Testis (tissue), 2 donors: ENCODE measurements at regions not wholly inside any gene's neighbourhood (a gene's known extent, or its start where the extent isn't known, plus 50 kb on each side); places are given as distances from the start of the nearest gene placed in this dataset.

ENCODE experiments used
- DNase-seq: peaks from one replicate; pipeline ENCODE4 v3.0.0-alpha.2; 2019
- H3K27ac ChIP-seq, 2 donors: fragments of 200-600 bp; sonication (generic); one replicate each; pipeline ENCODE4 v1.5.1; 2019
- H3K27me3 ChIP-seq: fragments of 200-600 bp; sonication (generic); one replicate; pipeline ENCODE4 v1.5.1; 2019
- H3K36me3 ChIP-seq: fragments of 200-600 bp; sonication (generic); one replicate; pipeline ENCODE4 v1.5.1; 2017; ENCODE audit warnings: low read depth; ENCODE audit errors: missing control alignments
- H3K4me1 ChIP-seq: fragments of 200-600 bp; sonication (generic); one replicate; pipeline ENCODE4 v1.5.1; 2019
- H3K4me3 ChIP-seq, 2 donors: fragments of 200-600 bp; sonication (generic); one replicate each; pipeline ENCODE4 v1.5.1; 2017 to 2019
- H3K9me3 ChIP-seq: fragments of 200-600 bp; sonication (generic); one replicate; pipeline ENCODE4 v1.5.1; 2017
- POLR2A ChIP-seq: fragments of 450-650 bp; IDR thresholded peaks from one replicate; pipeline ENCODE4 v1.6.1; 2017; ENCODE audit warnings: antibody characterized with exemption, mild to moderate bottlenecking, moderate library complexity
- WGBS, 2 donors: methylation state at CpG; one replicate each; pipeline ENCODE4 v1.1.5; 2018; 5-methylcytosine and 5-hydroxymethylcytosine counted together
- intact Hi-C: fragments of 100-400 bp; cut with DNase I; formaldehyde crosslinking; loops from one replicate; pipeline ENCODE4 v1.15.1; 2023; ENCODE audit warnings: low total_unique reads
- TF ChIP-seq, protein P1 (sequence below), 3 experiments: fragments of 450-650 bp in 2 of 3; fragments of 200-600 bp in 1 of 3; sonication (generic) in 1 of 3; IDR thresholded peaks; one replicate each; pipeline ENCODE4 v1.5.1; 2016 to 2019; ENCODE audit warnings: antibody characterized with exemption in 3 of 3, mild to moderate bottlenecking in 2 of 3, moderate library complexity in 1 of 3

DNA sequence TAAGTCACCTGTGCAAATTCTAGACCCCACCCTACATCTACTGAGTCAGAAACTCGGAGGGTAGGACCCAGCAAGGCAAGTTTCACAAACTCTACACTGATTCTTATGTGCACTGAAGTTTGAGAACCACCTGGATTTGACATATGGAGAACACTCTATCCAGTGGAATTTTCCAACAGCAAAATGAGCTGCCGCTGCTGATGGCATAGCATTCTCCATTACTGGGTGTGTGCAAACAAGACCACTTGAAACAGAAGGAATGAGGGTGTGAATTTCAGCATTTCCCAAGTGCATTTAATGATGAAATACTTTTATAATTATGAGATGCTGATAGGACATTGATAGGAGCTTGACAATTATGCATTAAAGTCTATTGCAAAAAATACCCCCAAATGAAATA lies 229.1 kb upstream of the IL12B start:
- 89 to 96% methylated on average over 2 of the region's 2 CpGs for WGBS, 2 donors
- Histone ChIP-seq H3K4me3 (no peak overlapping the region), H3K27me3 (no peaks in the 10 kb centered on the region), H3K27ac (no peak overlapping the region), H3K36me3 (no peaks in the 10 kb centered on the region), H3K9me3 (no peaks in the 10 kb centered on the region), H3K4me1 (no peaks in the 10 kb centered on the region)
- TF ChIP-seq POLR2A = no peak
- TF ChIP-seq, protein P1, sequence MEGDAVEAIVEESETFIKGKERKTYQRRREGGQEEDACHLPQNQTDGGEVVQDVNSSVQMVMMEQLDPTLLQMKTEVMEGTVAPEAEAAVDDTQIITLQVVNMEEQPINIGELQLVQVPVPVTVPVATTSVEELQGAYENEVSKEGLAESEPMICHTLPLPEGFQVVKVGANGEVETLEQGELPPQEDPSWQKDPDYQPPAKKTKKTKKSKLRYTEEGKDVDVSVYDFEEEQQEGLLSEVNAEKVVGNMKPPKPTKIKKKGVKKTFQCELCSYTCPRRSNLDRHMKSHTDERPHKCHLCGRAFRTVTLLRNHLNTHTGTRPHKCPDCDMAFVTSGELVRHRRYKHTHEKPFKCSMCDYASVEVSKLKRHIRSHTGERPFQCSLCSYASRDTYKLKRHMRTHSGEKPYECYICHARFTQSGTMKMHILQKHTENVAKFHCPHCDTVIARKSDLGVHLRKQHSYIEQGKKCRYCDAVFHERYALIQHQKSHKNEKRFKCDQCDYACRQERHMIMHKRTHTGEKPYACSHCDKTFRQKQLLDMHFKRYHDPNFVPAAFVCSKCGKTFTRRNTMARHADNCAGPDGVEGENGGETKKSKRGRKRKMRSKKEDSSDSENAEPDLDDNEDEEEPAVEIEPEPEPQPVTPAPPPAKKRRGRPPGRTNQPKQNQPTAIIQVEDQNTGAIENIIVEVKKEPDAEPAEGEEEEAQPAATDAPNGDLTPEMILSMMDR (IDR thresholded peaks at IDR 0.05) = no peak
- no peak for DNase-seq
- intact Hi-C loops = no loop called here

DNA sequence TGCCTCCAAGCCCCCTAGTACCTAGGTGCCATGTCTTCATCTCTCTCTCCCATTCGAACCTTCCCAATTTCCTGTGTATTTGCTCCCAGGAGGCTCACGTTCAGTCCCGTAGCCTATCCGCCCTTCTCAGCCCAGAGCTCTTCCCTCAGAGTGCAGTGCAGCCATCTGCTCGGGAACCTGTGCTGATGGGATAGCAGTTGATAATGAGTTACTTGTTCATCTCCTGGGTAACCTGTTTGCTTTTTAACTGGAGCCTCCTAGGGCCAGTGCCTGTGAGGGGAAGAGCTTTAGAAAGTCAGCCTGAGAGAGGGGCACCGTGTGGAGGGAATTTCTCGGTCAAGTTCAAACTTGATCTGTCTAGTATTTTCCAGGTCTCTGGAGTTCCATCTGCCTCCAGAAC lies 229.8 kb upstream of the IL12B start:
- no peak for DNase-seq
- TF ChIP-seq POLR2A = no peak
- TF ChIP-seq, protein P1 (IDR thresholded peaks at IDR 0.05) = no peak
- 84 to 90% methylated on average over 7 of the region's 7 CpGs for WGBS, 2 donors
- no peaks in the 10 kb centered on the region for H3K9me3 ChIP-seq
- H3K4me3 ChIP-seq = no peak overlapping the region
- H3K27ac ChIP-seq = no peak overlapping the region
- intact Hi-C loops = no loop called here
- no peaks in the 10 kb centered on the region for H3K4me1 ChIP-seq
- no peaks in the 10 kb centered on the region for H3K27me3 ChIP-seq
- H3K36me3 ChIP-seq = no peaks in the 10 kb centered on the region

DNA sequence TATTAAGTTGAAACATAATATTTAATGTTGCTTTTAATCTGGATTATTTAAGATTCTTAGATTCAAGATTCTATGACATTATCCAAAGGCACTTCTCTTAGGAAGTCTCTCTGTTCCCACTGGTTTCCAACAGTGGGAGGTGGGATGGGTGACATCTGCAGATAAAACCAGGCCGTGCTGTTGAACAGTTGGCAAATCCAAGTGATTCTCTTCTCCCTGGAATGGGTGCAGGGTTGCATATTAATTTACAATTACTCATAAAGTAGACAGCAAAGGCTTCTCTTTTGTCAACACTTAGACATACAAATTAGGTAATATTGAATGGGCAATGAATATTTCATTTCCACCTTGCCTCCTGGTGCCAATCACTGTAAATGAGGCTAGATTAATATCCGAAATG lies 233.7 kb upstream of the IL12B start:
- no peak overlapping the region for H3K27ac ChIP-seq
- no peaks in the 10 kb centered on the region for H3K27me3 ChIP-seq
- H3K4me1 ChIP-seq = no peaks in the 10 kb centered on the region
- H3K36me3 ChIP-seq = no peaks in the 10 kb centered on the region
- intact Hi-C loops = no loop called here
- no peak for TF ChIP-seq POLR2A
- TF ChIP-seq, protein P1 (IDR thresholded peaks at IDR 0.05) = no peak
- DNase-seq = no peak
- no peak overlapping the region for H3K4me3 ChIP-seq
- no peaks in the 10 kb centered on the region for H3K9me3 ChIP-seq
- 79 to 82% methylated on average over 2 of the region's 2 CpGs for WGBS, 2 donors

DNA sequence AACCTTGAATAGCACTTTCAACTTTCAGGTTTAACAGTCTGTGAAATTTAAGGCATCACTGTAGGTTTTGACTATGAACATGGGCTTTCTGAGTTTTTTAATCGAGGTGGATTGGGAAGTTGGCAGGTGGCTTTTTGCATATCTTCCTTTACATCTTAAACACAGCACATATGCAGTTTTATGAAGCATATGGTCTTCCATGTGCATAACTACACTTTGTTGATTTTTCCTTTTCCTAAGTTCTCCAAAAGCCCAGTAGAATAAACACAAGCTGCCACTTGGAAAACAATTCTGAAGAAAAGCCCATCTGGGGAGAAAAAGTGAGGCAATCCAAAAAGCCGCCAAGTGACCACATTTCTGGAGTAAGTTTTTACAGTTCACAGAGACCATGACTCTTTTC lies 236.5 kb upstream of the IL12B start:
- intact Hi-C loops = no loop called here
- Histone ChIP-seq H3K4me1 (no peaks in the 10 kb centered on the region), H3K27me3 (no peaks in the 10 kb centered on the region), H3K4me3 (no peak overlapping the region), H3K9me3 (no peaks in the 10 kb centered on the region), H3K27ac (no peak overlapping the region), H3K36me3 (no peaks in the 10 kb centered on the region)
- WGBS, 2 donors = 82 to 83% methylated on average over 2 of the region's 2 CpGs
- TF ChIP-seq POLR2A = no peak
- TF ChIP-seq, protein P1 (IDR thresholded peaks at IDR 0.05) = no peak
- no peak for DNase-seq

DNA sequence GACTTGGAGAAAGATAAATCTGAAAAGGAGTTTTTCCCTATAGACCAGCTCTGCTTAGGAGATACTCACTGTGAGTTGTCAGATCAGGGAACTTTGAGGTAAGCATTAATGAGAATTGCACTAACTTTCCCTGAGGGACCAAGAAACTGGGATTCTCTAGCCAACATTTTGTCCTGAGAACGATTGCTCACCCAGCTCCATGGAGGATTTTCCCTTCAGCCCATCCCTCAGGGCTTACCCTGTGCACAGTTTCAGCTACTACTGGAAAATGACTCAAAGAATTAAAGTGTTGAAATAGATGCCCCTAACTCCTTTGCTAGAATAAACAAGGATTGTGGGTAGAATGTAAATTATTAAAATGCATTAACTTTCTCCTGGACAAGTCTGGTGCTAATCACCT lies 237.2 kb upstream of the IL12B start:
- Histone ChIP-seq H3K36me3 (no peaks in the 10 kb centered on the region), H3K27ac (no peak overlapping the region), H3K27me3 (no peaks in the 10 kb centered on the region), H3K4me3 (no peak overlapping the region), H3K4me1 (no peaks in the 10 kb centered on the region), H3K9me3 (no peaks in the 10 kb centered on the region)
- intact Hi-C loops = no loop called here
- TF ChIP-seq POLR2A = no peak
- TF ChIP-seq, protein P1 (IDR thresholded peaks at IDR 0.05) = no peak
- no peak for DNase-seq
- 53 to 59% methylated on average over 1 of the region's 1 CpG for WGBS, 2 donors
